Right lobe of liver (tissue), 4 donors: ENCODE measurements at regions not wholly inside any gene's neighbourhood (a gene's known extent, or its start where the extent isn't known, plus 50 kb on each side); places are given as distances from the start of the nearest gene placed in this dataset.
"Not testable (repeated sequence)": the region's sequence is repeated elsewhere in the genome, so short reads cannot be mapped to it uniquely, and the experiment has no call there.

Source experiments
- CTCF ChIP-seq, 4 donors: fragments of 200-600 bp in 3 of 4; fragments of 450-650 bp in 1 of 4; IDR thresholded peaks; one replicate each; pipeline versions ENCODE4 v1.5.1 to v1.8.0; 2016 to 2022; ENCODE audit warnings: antibody characterized with exemption in 4 of 4, mild to moderate bottlenecking in 2 of 4
- POLR2A ChIP-seq: fragments of 450-650 bp; IDR thresholded peaks from one replicate; pipeline ENCODE4 v1.6.1; 2017; ENCODE audit warnings: antibody characterized with exemption, mild to moderate bottlenecking
- donor health status: DM: no; HTN: no; CAD: no.
- donor health status: DM: no; HTN: no; CAD: no.
- donor health status: DM: no; HTN: yes; CAD: no.

GRCh38 chr3:94377863-94378262, 315.0 kb downstream of the NSUN3 start:
- TF ChIP-seq CTCF (IDR thresholded peaks at IDR 0.05); POLR2A: not testable (repeated sequence)
